ENCODE measurements at regions not wholly inside any gene's neighbourhood (a gene's known extent, or its start where the extent isn't known, plus 50 kb on each side); places are given as distances from the start of the nearest gene placed in this dataset.

- Histone ChIP-seq H3K79me2 (ENCODE audit: insufficient read depth, low read depth) (no peaks in the 10 kb centered on the region), H2AFZ (ENCODE audit: low read depth) (no peak overlapping the region), H4K20me1 (ENCODE audit: insufficient read depth) (no peaks in the 10 kb centered on the region), H3K4me2 (no peak overlapping the region), H3K9ac (no peak overlapping the region), H3K27me3 (ENCODE audit: insufficient read depth, low read depth) (no peaks in the 10 kb centered on the region), H3K4me1 (ENCODE audit: low read depth, poor library complexity, severe bottlenecking) (no peaks in the 10 kb centered on the region), H3K4me3 (IDR thresholded peaks at IDR 0.05; ENCODE audit: insufficient read depth, low read depth, low read length) (no peak overlapping the region), H3K36me3 (ENCODE audit: insufficient read depth) (no peaks in the 10 kb centered on the region), H3K27ac (no peak overlapping the region)
- TF ChIP-seq CTCF (conservative IDR thresholded peaks at IDR 0.05; ENCODE audit: low read depth, low read length), result no peak
Measured at GRCh38 chr2:237268004-237268708, 145.8 kb downstream of the COL6A3 start.

- Histone ChIP-seq H3K9ac (no peak overlapping the region), H3K4me3 (IDR thresholded peaks at IDR 0.05; ENCODE audit: insufficient read depth, low read depth, low read length) (no peak overlapping the region), H3K36me3 (ENCODE audit: insufficient read depth) (no peaks in the 10 kb centered on the region), H4K20me1 (ENCODE audit: insufficient read depth) (no peaks in the 10 kb centered on the region), H3K27me3 (ENCODE audit: insufficient read depth, low read depth) (no peaks in the 10 kb centered on the region), H3K79me2 (ENCODE audit: insufficient read depth, low read depth) (no peaks in the 10 kb centered on the region), H3K4me1 (ENCODE audit: low read depth, poor library complexity, severe bottlenecking) (no peaks in the 10 kb centered on the region), H3K4me2 (no peak overlapping the region), H2AFZ (ENCODE audit: low read depth) (no peak overlapping the region), H3K27ac (no peak overlapping the region)
- no peak for TF ChIP-seq CTCF (conservative IDR thresholded peaks at IDR 0.05; ENCODE audit: low read depth, low read length)
Measured at GRCh38 chr2:237269138-237269875, 144.7 kb downstream of the COL6A3 start.

- H4K20me1 ChIP-seq (ENCODE audit: insufficient read depth), result no peaks in the 10 kb centered on the region
- no peaks in the 10 kb centered on the region for H3K27me3 ChIP-seq (ENCODE audit: insufficient read depth, low read depth)
- H3K4me2 ChIP-seq, result no peak overlapping the region
- H3K9ac ChIP-seq, result no peak overlapping the region
- no peaks in the 10 kb centered on the region for H3K4me1 ChIP-seq (ENCODE audit: low read depth, poor library complexity, severe bottlenecking)
- no peaks in the 10 kb centered on the region for H3K79me2 ChIP-seq (ENCODE audit: insufficient read depth, low read depth)
- H3K4me3 ChIP-seq (IDR thresholded peaks at IDR 0.05; ENCODE audit: insufficient read depth, low read depth, low read length), result no peak overlapping the region
- TF ChIP-seq CTCF (conservative IDR thresholded peaks at IDR 0.05; ENCODE audit: low read depth, low read length), result no peak
- no peaks in the 10 kb centered on the region for H3K36me3 ChIP-seq (ENCODE audit: insufficient read depth)
- H3K27ac ChIP-seq, result no peak overlapping the region
- no peak overlapping the region for H2AFZ ChIP-seq (ENCODE audit: low read depth)
Measured at GRCh38 chr2:237270520-237270919, 143.4 kb downstream of the COL6A3 start.

- Histone ChIP-seq H4K20me1 (ENCODE audit: insufficient read depth) (no peaks in the 10 kb centered on the region), H3K4me3 (IDR thresholded peaks at IDR 0.05; ENCODE audit: insufficient read depth, low read depth, low read length) (no peak overlapping the region), H3K36me3 (ENCODE audit: insufficient read depth) (no peaks in the 10 kb centered on the region), H2AFZ (ENCODE audit: low read depth) (no peak overlapping the region), H3K27me3 (ENCODE audit: insufficient read depth, low read depth) (no peaks in the 10 kb centered on the region), H3K4me2 (no peak overlapping the region), H3K4me1 (ENCODE audit: low read depth, poor library complexity, severe bottlenecking) (no peaks in the 10 kb centered on the region), H3K79me2 (ENCODE audit: insufficient read depth, low read depth) (no peaks in the 10 kb centered on the region), H3K9ac (no peak overlapping the region), H3K27ac (no peak overlapping the region)
- no peak for TF ChIP-seq CTCF (conservative IDR thresholded peaks at IDR 0.05; ENCODE audit: low read depth, low read length)
Measured at GRCh38 chr2:237271698-237272652, 142.0 kb downstream of the COL6A3 start.

Measured in KMS-11 (cell line).